HFFc6 (cell line): ENCODE measurements at regions not wholly inside any gene's neighbourhood (a gene's known extent, or its start where the extent isn't known, plus 50 kb on each side); places are given as distances from the start of the nearest gene placed in this dataset.
"Not testable (repeated sequence)": the region's sequence is repeated elsewhere in the genome, so short reads cannot be mapped to it uniquely, and the experiment has no call there.

Experiments used
- DNase-seq: peaks from one replicate; pipeline ENCODE4 v3.0.0-alpha.2; 2018
- H3K27ac Mint-ChIP-seq: 2 replicates; pipeline ENCODE4 v1.8.0; 2020; ENCODE audit warnings: mild to moderate bottlenecking, mixed read lengths
- H3K27me3 Mint-ChIP-seq: 2 replicates; pipeline ENCODE4 v1.8.0; 2021; ENCODE audit warnings: mild to moderate bottlenecking, moderate library complexity, mixed read lengths; ENCODE audit not compliant: insufficient read depth
- H3K36me3 Mint-ChIP-seq: 2 replicates; pipeline ENCODE4 v1.8.0; 2021; ENCODE audit warnings: low read depth, mixed read lengths
- H3K4me1 Mint-ChIP-seq: 2 replicates; pipeline ENCODE4 v1.8.0; 2020; ENCODE audit warnings: low read depth, mixed read lengths
- H3K4me3 Mint-ChIP-seq: 2 replicates; pipeline ENCODE4 v1.8.0; 2020; ENCODE audit warnings: mild to moderate bottlenecking, moderate library complexity, mixed read lengths
- H3K9me3 Mint-ChIP-seq: 2 replicates; pipeline ENCODE4 v1.8.0; 2020; ENCODE audit warnings: mild to moderate bottlenecking, mixed read lengths

GRCh38 chr7:65144557-65144956, 138.1 kb upstream of the ERV3-1 start:
- not testable (repeated sequence) for H3K9me3 Mint-ChIP-seq

DNA sequence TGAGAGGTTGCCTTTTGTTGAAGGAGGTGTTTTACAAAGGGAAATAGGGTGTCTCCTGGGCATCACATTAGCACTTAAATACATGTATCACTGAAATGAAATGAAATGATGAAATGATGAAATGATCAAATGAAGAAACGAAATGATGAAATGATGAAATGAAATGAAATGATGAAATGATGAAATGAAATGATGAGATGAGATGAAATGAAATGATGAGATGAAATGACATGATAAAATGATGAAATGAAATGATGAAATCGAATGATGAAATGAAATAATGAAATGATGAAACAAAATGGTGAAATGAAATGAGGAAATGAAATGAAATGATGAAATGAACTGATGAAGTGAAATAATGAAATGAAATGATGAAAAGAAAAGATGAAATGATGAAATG, 137.6 kb upstream of the ERV3-1 start:
- H3K9me3 Mint-ChIP-seq, H3K4me3 Mint-ChIP-seq, H3K36me3 Mint-ChIP-seq, H3K27me3 Mint-ChIP-seq, H3K4me1 Mint-ChIP-seq, H3K27ac Mint-ChIP-seq, DNase-seq: not testable (repeated sequence)

More at GRCh38 chr7:65144557-65144956, 138.1 kb upstream of the ERV3-1 start:
- H3K27me3 Mint-ChIP-seq, H3K27ac Mint-ChIP-seq, H3K36me3 Mint-ChIP-seq, DNase-seq, H3K4me1 Mint-ChIP-seq, H3K4me3 Mint-ChIP-seq: not testable (repeated sequence)

- not testable (repeated sequence) for DNase-seq, H3K36me3 Mint-ChIP-seq, H3K27me3 Mint-ChIP-seq, H3K27ac Mint-ChIP-seq, H3K4me1 Mint-ChIP-seq, H3K4me3 Mint-ChIP-seq, H3K9me3 Mint-ChIP-seq
Measured at GRCh38 chr7:65141894-65142293, 135.4 kb upstream of the ERV3-1 start.

- not testable (repeated sequence) for H3K4me3 Mint-ChIP-seq, H3K4me1 Mint-ChIP-seq, H3K27me3 Mint-ChIP-seq, H3K36me3 Mint-ChIP-seq, H3K27ac Mint-ChIP-seq, H3K9me3 Mint-ChIP-seq, DNase-seq
Measured at GRCh38 chr7:65141405-65141778, 134.9 kb upstream of the ERV3-1 start.

- not testable (repeated sequence) for H3K4me1 Mint-ChIP-seq, H3K27ac Mint-ChIP-seq, H3K4me3 Mint-ChIP-seq, H3K36me3 Mint-ChIP-seq, H3K27me3 Mint-ChIP-seq, H3K9me3 Mint-ChIP-seq, DNase-seq
Measured at GRCh38 chr7:65140543-65141404, 134.3 kb upstream of the ERV3-1 start.

- H3K27ac Mint-ChIP-seq, H3K9me3 Mint-ChIP-seq, DNase-seq, H3K27me3 Mint-ChIP-seq, H3K4me3 Mint-ChIP-seq, H3K36me3 Mint-ChIP-seq, H3K4me1 Mint-ChIP-seq: not testable (repeated sequence)
Measured at GRCh38 chr7:65136850-65137249, 130.4 kb upstream of the ERV3-1 start.

DNA sequence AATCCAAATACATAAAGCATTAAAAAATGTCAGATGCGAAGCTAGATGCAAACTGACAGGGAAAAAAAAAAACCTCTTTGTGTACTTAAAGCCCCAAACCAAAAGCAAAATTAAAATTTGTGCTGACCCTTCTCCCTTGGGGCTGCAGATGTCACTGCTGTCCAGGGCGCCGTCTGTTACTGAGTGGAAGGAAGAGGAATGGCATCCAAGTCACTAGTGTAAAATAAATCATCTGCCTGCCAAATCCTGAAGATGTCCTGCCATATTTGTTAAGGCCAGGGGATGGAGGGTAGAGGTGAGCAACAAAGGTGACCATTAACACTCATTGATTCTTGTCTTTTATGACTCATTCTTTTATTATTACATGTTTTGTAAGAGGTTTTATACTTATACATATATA, 126.6 kb upstream of the ERV3-1 start:
- H3K27ac Mint-ChIP-seq, result not testable (repeated sequence)

DNA sequence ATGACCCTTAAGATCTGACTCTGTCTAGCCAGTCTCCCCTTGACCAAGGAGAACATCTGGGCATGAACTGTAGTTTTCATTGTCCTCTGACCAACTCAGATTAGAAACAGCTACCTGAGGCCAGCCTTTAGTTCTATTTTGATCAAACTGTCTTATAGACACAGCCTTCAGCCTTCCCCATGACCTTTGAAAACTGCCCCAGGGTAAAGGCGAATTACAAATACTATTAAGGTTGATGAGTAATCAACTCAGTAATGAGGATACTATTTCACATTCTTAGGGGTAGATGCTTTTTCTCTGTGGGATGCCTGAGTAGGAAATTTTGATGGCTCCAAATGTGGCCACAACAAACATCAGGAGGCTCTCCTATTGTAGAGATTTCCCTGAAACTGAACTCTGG, 125.8 kb upstream of the ERV3-1 start:
- H3K36me3 Mint-ChIP-seq, H3K27ac Mint-ChIP-seq, H3K4me1 Mint-ChIP-seq, H3K9me3 Mint-ChIP-seq, H3K27me3 Mint-ChIP-seq, H3K4me3 Mint-ChIP-seq, DNase-seq: not testable (repeated sequence)

More for the DNA sequence above, 126.6 kb upstream of the ERV3-1 start:
- H3K36me3 Mint-ChIP-seq, H3K9me3 Mint-ChIP-seq, H3K27me3 Mint-ChIP-seq, H3K4me1 Mint-ChIP-seq, DNase-seq, H3K4me3 Mint-ChIP-seq: not testable (repeated sequence)

GRCh38 chr7:65127364-65127763, 120.9 kb upstream of the ERV3-1 start:
- H3K4me1 Mint-ChIP-seq, H3K9me3 Mint-ChIP-seq, DNase-seq, H3K36me3 Mint-ChIP-seq, H3K27me3 Mint-ChIP-seq, H3K27ac Mint-ChIP-seq, H3K4me3 Mint-ChIP-seq: not testable (repeated sequence)

GRCh38 chr7:65124600-65124999, 118.1 kb upstream of the ERV3-1 start:
- H3K4me3 Mint-ChIP-seq, H3K27me3 Mint-ChIP-seq, H3K36me3 Mint-ChIP-seq, H3K27ac Mint-ChIP-seq, H3K9me3 Mint-ChIP-seq, DNase-seq, H3K4me1 Mint-ChIP-seq: not testable (repeated sequence)

GRCh38 chr7:65105650-65106203, 99.2 kb upstream of the ERV3-1 start:
- not testable (repeated sequence) for H3K4me1 Mint-ChIP-seq, H3K9me3 Mint-ChIP-seq, H3K4me3 Mint-ChIP-seq, H3K27me3 Mint-ChIP-seq, DNase-seq, H3K27ac Mint-ChIP-seq, H3K36me3 Mint-ChIP-seq

- H3K4me1 Mint-ChIP-seq, DNase-seq, H3K4me3 Mint-ChIP-seq, H3K27ac Mint-ChIP-seq, H3K27me3 Mint-ChIP-seq, H3K36me3 Mint-ChIP-seq, H3K9me3 Mint-ChIP-seq: not testable (repeated sequence)
Measured at GRCh38 chr7:65100499-65100898, 94.0 kb upstream of the ERV3-1 start.

- H3K27me3 Mint-ChIP-seq, DNase-seq, H3K4me1 Mint-ChIP-seq, H3K9me3 Mint-ChIP-seq, H3K36me3 Mint-ChIP-seq: not testable (repeated sequence)
- Mint-ChIP-seq H3K27ac (peak overlapping the region; percentile 74; the same call in 1 of the 2 replicates), H3K4me3 (0 out of 2 replicates have a peak overlapping the region, but pooled peaks have one; percentile 91)
Measured at GRCh38 chr7:65081669-65082055, 75.2 kb upstream of the ERV3-1 start.

- H3K27ac Mint-ChIP-seq, result peak overlapping the region; percentile 74; the same call in 1 of the 2 replicates
- H3K27me3 Mint-ChIP-seq, H3K36me3 Mint-ChIP-seq, H3K4me1 Mint-ChIP-seq, H3K9me3 Mint-ChIP-seq: not testable (repeated sequence)
- peak; percentile 86 for DNase-seq
- H3K4me3 Mint-ChIP-seq, result peak overlapping the region; percentile 91
Measured at GRCh38 chr7:65080799-65081668, 74.5 kb upstream of the ERV3-1 start.
